ENCODE measurements at regions not wholly inside any gene's neighbourhood (a gene's known extent, or its start where the extent isn't known, plus 50 kb on each side); places are given as distances from the start of the nearest gene placed in this dataset.
"Not testable (repeated sequence)": the region's sequence is repeated elsewhere in the genome, so short reads cannot be mapped to it uniquely, and the experiment has no call there.

DNA sequence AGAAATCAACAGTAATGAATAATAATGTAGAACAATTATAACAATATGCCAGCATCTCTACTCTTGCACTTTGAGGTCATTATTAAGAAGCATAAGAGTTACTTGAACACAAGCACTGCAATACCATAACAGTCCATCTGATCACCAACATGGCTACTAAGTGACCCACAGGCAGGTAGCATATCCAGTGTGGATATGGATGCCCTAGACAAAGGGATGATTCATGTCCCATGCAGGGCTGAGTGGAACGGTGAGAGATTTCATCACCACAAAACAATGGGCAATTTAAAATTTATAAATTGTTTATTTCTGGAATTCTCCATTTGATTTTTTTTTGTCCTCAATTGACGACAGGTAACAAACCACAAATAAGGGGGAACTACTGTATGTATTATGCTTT is 107.7 kb upstream of the TSC22D2 start:
- no peak for DNase-seq

DNA sequence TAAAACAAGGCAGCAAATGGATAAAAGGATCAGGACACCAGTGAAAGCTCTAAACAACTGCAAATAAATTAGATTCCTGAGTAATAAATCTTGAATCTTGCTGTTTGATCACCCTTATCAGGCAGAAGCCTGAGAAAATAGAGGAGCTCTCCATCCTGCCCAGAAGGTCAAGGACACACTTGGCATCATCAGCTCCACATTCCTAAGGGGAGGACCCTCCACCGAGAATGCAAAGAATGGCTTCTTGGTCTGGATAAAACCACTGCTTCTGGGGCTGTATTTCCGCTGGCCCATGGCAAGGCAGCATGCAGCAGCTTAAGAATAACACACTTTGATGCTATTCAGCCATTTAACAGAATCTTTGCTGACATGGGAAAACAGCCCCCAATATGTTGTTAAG is 108.9 kb upstream of the TSC22D2 start:
- no peak for DNase-seq

GRCh38 chr3:150296966-150297365 is 111.1 kb upstream of the TSC22D2 start:
- no peak for DNase-seq

GRCh38 chr3:150296123-150296735 is 111.9 kb upstream of the TSC22D2 start:
- DNase-seq = no peak

- DNase-seq = no peak
Measured at GRCh38 chr3:150293401-150294001, 114.6 kb upstream of the TSC22D2 start.

- no peak for DNase-seq
Measured at GRCh38 chr3:150292891-150293290, 115.2 kb upstream of the TSC22D2 start.

DNA sequence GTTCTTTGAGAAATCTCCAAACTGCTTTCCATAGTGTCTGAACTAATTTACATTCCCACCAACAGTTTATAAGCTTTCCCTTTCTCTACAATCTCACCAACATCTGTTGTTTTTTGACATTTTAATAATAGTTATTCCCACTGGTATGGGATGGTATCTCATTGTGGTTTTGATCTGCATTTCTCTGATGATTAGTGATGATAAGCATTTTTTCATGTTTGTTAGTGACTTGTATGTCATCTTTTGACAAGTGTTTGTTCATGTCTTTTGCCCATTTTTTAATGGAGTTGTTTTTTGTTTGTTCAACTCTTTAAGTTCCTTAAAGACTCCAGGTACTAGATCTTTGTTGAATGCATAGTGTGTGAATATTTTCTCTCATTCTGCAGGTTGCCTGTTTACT is 116.6 kb upstream of the TSC22D2 start:
- DNase-seq = no peak

DNA sequence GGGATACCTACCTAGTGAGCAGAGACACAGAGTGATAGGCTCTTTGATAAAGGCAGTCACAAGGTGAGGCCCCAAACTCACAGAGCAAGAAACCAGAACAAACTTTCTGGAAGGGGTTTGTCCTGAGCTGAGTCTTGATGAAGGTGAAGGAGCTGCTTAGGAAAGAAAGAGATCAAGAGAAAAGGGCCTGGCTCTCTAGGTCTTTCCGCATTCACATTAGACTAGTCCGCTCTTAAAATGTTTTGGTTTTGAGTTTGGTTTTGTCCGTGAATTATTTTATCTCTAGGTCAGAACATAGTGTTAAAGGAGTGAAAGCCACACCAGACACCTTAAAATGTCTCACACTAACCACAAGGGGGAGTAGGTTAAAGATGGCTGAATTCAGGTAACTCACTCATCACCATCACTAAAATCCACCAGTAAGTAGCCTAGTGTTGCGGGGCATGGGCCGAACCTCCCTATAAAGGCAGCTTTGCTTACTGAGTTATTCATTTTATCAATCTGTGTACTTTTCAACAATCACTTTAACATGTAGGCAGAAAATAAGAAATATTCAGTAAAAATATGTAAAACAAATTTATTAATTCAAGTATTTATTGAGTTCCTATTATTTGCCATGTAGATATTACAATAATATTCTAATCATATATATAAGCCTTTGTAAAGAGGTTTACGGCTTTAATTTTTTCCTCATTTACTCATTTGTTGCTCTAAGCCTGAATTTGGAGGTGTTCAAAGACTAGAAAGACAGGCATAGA is 121.5 kb upstream of the TSC22D2 start:
- DNase-seq = peak; percentile 8

- no peak for DNase-seq
Measured at GRCh38 chr3:150285601-150286000, 122.5 kb upstream of the TSC22D2 start.

GRCh38 chr3:150278843-150279381 is 129.2 kb upstream of the TSC22D2 start:
- no peak for DNase-seq

- DNase-seq = no peak
Measured at GRCh38 chr3:150278195-150278594, 129.9 kb upstream of the TSC22D2 start.

DNA sequence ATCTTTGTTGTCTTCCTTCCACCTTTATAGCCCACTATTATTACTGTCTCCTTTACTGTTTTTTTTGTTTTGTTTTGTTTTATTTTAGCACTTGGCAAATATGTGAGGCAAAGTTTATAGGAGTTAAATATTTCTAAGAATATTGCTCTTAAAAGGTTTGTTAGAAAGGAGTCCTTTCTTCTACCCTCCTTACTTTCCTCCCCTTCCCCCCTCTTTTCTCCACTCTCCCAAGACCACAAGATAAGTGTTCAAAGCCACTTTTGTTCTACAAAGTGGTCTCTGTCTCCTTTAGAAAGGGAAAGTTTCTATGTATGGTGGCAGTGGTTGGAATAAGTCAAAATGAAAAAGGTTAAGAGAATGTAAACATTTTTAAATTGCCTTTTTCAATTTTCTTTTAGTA is 130.7 kb upstream of the TSC22D2 start:
- no peak for DNase-seq

DNA sequence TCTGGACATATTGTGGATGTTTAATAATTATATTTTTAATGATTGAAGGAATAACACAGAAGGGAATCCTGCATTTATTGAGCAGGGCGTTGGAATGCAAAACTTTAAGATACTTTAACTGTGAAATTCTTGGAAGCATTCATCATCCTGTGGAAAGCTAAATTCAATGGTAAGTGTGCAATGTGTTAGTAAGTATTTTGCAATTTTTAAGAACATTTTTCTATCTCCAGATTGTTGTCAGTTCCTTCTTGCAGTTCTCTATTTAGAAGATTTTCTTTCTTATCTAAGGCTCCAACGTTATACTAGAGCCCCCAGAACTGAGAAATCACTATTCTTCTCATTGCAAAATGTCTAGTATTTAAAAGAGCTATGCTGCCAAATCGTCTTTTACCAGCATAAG is 132.2 kb upstream of the TSC22D2 start:
- DNase-seq = no peak

GRCh38 chr3:150274372-150274771 is 133.7 kb upstream of the TSC22D2 start:
- DNase-seq = no peak

DNA sequence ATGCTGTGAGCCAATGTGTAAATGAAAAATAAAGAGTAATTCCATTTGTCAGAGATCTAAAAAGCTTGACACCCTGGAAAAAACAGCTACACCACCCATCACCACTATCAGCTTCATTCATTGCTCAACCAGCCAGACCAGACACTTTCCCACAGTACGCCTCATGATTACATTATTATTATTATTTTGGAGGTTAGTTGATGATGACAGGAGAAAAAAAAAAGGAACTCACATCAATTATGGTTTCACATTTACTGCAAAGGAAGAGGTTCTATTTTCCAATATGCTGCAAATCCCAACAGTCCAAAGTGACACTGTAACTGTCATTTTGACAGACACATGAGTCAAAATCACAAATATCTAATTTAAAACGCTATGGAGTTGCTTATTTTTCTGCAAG is 134.7 kb upstream of the TSC22D2 start:
- no peak for DNase-seq

DNA sequence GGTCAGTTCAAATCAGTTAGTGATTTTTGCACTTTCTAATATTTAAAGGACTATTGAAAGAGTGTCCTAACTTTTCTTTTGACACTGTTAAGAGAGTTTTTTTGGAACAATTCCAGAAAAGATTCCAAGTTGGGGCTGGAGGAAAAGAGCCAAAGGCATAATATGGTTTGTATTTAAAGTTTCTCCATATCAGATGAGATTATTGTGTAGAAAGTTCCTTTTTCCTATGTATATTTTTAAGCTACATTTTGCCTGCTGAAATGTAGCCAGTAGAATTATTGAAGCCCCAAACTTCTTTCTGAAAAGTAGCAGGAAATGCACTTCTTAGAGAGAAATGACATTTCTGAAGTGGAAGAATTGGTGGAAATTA is 136.5 kb upstream of the TSC22D2 start:
- DNase-seq = no peak

GRCh38 chr3:150270883-150271590 is 137.1 kb upstream of the TSC22D2 start:
- no peak for DNase-seq

- not testable (repeated sequence) for DNase-seq
Measured at GRCh38 chr3:150270444-150270843, 137.7 kb upstream of the TSC22D2 start.

- no peak for DNase-seq
Measured at GRCh38 chr3:150269526-150269925, 138.6 kb upstream of the TSC22D2 start.

GRCh38 chr3:150268426-150269391 is 139.4 kb upstream of the TSC22D2 start:
- DNase-seq = no peak

DNA sequence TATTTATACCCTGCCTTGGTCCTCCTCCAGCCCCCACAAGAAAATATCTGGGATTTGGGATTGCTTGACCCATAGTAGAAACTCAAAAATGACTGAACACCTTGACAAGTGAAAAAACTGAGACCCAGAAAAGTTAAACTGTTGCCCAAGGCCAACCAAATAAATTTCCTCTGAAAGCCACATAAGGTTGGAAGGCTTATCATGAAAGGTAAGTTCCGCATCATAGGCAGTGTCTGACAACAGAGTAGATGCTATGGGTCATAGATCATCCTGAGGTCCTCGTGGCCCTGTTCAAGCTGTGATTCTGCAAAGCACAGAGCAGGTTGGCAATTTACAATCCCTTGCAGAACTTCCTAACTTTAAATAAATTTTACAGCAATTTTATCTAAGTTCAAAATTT is 140.8 kb upstream of the TSC22D2 start:
- no peak for DNase-seq

GRCh38 chr3:150265305-150265704 is 142.8 kb upstream of the TSC22D2 start:
- no peak for DNase-seq

Data from stimulated activated CD4-positive, alpha-beta T cell treated with anti-CD3 and anti-CD28 coated beads, Interleukin-15, amount 100 ng/mL, for 24 hours (primary cell).